Dendritic cell treated with granulocyte-macrophage colony-stimulating factor and Interleukin-4, amounts not matched to agents 40 ng/mL and 50 ng/mL, for 4 days (primary cell): ENCODE measurements at regions not wholly inside any gene's neighbourhood (a gene's known extent, or its start where the extent isn't known, plus 50 kb on each side); places are given as distances from the start of the nearest gene placed in this dataset.

Source experiments
- H3K27ac Mint-ChIP-seq: one replicate; pipeline ENCODE4 v1.8.0; 2022; ENCODE audit warnings: mild to moderate bottlenecking, mixed read lengths
- H3K27me3 Mint-ChIP-seq: one replicate; pipeline ENCODE4 v1.8.0; 2022; ENCODE audit warnings: mild to moderate bottlenecking, mixed read lengths
- H3K36me3 Mint-ChIP-seq: one replicate; pipeline ENCODE4 v1.8.0; 2022; ENCODE audit warnings: low read depth, mixed read lengths
- H3K4me1 Mint-ChIP-seq: one replicate; pipeline ENCODE4 v1.8.0; 2022; ENCODE audit warnings: low read depth, mixed read lengths
- H3K4me3 Mint-ChIP-seq: one replicate; pipeline ENCODE4 v1.8.0; 2022; ENCODE audit warnings: mild to moderate bottlenecking, moderate library complexity, mixed read lengths
- H3K9me3 Mint-ChIP-seq: one replicate; pipeline ENCODE4 v1.8.0; 2022; ENCODE audit warnings: mixed read lengths
- intact Hi-C: fragments of 100-400 bp; cut with micrococcal nuclease; formaldehyde crosslinking; loops from one replicate; pipeline ENCODE4 v1.15.0; 2022

DNA sequence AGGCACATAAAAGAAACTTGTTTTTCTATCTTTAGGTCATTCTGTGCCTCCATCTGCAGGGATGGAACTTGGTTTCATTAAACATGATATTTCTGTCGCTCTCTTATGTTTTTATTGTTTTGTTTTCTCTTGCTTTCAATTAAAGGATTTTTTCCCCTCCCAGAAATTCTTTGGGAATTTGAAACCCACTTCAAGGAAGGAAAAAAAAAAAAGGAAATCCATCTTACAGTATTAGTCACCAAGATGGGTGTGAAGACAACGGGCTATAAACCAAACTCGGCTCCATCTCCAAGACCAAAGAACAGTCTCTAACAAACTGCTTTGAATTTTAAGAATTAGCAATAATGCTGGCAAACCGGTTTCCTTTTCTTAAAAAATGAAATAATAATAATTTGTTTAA is 244.1 kb downstream of the BCL11A start:
- no peaks in the 10 kb centered on the region for H3K36me3 Mint-ChIP-seq

DNA sequence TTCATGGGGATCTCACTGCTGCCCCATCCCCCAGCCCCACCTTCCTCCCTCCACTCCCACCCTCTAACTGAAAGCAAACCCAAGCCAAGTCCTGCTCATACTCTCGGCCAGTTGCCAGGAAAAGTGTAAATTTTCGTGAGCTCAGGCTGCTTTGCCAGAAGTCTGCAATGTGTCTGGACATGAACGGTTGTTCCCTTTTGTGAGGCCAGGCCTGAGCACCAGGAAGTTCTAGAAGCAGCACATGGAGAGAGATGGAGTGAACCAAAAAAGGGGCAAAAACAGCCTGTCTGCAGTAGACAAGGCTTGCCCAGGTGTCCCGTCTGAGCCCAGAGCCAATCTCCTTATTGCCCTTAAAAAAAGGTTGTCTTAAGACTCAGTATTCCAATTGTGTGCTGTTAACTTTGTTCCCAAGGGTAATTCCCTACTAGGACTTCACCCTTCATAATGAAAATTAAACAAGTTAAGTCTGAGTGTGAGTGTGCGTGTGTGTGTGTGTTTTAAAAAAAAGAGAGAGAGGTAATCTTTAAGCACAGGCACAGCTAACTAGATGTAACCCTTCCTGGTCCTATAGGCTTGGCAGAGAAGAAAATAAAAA is 247.1 kb downstream of the BCL11A start:
- Mint-ChIP-seq H3K9me3 (no peaks in the 10 kb centered on the region), H3K27me3 (no peaks in the 10 kb centered on the region), H3K4me1 (peaks cover 76% of the 10 kb centered on the region), H3K36me3 (no peaks in the 10 kb centered on the region), H3K27ac (peak overlapping the region; percentile 70), H3K4me3 (no peak overlapping the region)
- intact Hi-C loops: no loop called here

More for the DNA sequence above, 244.1 kb downstream of the BCL11A start:
- intact Hi-C loops: no loop called here
- Mint-ChIP-seq H3K9me3 (no peaks in the 10 kb centered on the region), H3K4me3 (no peak overlapping the region), H3K27me3 (no peaks in the 10 kb centered on the region), H3K4me1 (peaks cover 78% of the 10 kb centered on the region), H3K27ac (peak overlapping the region; percentile 16)

DNA sequence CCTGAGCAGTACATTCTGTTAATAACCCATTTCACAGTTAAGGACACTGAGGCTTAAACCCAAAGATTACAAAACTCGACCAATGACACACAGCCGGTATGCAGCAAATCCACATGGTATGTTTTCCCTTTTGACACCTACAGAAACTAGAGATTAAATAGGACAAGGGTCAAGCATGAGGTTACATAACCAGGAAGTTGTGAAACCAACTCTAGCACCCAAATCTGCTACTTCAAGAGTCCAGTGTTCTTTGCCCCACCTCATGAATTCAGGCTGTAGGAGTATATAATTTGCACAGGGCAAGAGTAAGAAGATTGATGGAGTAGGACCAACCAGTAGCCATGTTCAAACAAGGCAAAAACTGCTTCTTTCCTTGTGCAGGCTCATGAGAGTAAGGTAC is 249.8 kb downstream of the BCL11A start:
- no peak overlapping the region for H3K27ac Mint-ChIP-seq
- intact Hi-C loops: no loop called here
- H3K9me3 Mint-ChIP-seq: no peaks in the 10 kb centered on the region
- H3K36me3 Mint-ChIP-seq: no peaks in the 10 kb centered on the region
- H3K4me3 Mint-ChIP-seq: no peak overlapping the region
- H3K4me1 Mint-ChIP-seq: peaks cover 53% of the 10 kb centered on the region
- H3K27me3 Mint-ChIP-seq: no peaks in the 10 kb centered on the region

DNA sequence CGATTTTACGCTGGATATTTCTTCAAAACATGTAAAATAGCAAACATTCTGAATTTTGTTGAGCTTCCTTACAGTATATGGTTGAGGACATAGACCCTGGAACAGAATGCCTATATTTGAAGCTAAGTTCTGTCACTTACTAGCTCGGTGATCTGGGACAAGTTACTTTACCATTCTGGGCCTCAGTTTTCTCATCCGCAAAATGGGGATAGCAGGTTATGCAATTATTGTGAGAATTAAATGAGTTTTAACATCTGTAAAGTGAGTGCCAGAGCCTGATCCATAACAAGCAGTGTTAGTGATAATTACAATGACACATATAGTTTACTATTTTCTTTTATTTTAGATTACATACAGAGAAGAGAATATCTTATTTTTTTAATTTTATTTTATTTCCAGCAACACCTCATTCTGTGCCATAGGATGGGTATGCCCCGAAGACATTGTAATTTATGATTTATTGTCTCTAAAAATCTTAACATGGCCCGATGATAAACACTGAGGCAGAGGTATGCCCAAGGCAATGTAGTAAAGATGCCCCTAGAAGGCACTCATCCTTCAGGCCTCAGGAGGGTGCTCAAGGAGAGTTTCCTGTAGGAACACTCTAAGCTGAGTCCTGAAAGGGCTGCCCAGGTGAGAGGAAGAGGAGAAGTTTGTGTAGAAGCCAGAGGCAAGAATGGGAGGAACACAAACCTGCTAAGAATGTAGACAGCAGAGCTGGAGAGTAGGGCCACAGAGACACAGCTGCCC is 250.9 kb downstream of the BCL11A start:
- H3K9me3 Mint-ChIP-seq: no peaks in the 10 kb centered on the region
- H3K4me3 Mint-ChIP-seq: no peak overlapping the region
- H3K27ac Mint-ChIP-seq: no peak overlapping the region
- H3K27me3 Mint-ChIP-seq: no peaks in the 10 kb centered on the region
- no peaks in the 10 kb centered on the region for H3K36me3 Mint-ChIP-seq
- intact Hi-C loops: no loop called here
- H3K4me1 Mint-ChIP-seq: peaks cover 45% of the 10 kb centered on the region

DNA sequence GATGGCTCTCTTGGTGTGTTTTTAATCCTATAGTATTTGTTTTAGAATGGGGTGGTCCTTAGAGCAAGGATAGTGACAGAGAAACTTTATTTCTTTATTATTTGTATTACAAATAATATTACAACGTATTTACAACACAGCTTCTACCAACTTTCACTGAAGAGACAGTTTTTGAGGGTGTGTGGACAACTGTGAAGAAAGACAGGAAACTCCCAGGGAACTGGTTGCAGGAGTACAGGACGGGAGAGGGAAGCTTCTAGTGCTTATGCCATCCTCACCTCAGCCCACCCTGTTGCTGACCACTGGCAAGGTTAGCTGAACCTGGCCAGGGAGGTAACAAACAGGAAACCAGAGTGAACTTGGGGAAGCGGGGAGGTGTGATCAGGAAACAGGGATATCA is 251.7 kb downstream of the BCL11A start:
- Mint-ChIP-seq H3K27ac (no peak overlapping the region), H3K4me3 (no peak overlapping the region), H3K9me3 (no peaks in the 10 kb centered on the region), H3K4me1 (peaks cover 39% of the 10 kb centered on the region), H3K36me3 (no peaks in the 10 kb centered on the region), H3K27me3 (no peaks in the 10 kb centered on the region)
- intact Hi-C loops: no loop called here

DNA sequence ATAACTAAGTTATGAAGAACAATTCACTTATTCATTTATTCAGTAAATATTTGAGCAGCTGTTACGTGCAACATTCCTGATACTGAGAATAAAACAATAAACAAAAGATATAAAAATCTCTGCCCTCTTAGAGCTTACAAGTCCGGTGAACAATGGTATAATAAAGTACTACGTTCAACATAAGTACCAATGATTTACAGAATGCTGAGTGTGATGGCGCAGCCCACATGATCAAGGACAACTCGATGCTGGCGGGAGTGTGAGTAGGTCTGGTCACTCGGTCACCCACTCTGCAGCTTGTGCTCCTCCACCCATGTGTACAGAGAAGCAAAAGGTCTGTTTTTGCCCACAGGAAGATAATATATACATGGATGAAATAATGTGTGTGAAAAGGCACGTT is 254.3 kb downstream of the BCL11A start:
- no peak overlapping the region for H3K4me3 Mint-ChIP-seq
- H3K27ac Mint-ChIP-seq: no peak overlapping the region
- H3K4me1 Mint-ChIP-seq: peaks cover 16% of the 10 kb centered on the region
- no peaks in the 10 kb centered on the region for H3K9me3 Mint-ChIP-seq
- H3K36me3 Mint-ChIP-seq: no peaks in the 10 kb centered on the region
- intact Hi-C loops: no loop called here
- H3K27me3 Mint-ChIP-seq: no peaks in the 10 kb centered on the region

DNA sequence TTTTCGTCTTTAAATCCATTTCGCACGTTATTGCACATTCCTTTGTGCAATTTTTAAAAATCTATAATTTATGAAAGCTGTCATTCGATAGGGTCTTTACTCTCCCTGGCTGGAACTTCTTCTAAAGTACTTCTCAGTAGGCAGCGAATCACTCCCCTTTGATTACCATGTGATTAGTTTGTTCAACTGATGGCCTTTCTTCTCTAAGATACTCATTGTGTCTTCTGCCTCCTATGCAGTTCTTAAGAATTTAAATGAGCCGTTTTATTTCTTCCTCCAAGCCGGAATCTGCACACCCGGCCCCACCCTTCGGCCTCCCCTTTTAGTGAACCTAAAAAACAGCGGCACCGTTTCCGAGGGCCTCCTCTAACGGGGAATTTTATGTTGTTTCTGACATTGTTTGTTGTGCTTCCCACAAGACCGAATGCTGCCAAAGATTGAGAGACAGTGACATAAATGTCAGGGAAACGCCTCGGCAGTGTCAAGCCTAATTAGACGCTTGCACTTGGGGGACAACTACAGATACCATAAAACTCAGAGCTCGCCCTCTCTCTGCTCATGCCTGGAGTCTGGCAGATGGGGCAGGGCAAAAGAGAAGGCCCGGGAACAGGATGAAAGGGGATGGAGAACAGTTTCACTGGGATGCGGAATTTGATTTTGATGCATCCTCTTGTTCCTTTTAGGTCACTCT is 255.3 kb downstream of the BCL11A start:
- Mint-ChIP-seq H3K9me3 (no peaks in the 10 kb centered on the region), H3K4me3 (no peak overlapping the region), H3K27me3 (no peaks in the 10 kb centered on the region), H3K36me3 (no peaks in the 10 kb centered on the region), H3K4me1 (peaks cover 6% of the 10 kb centered on the region), H3K27ac (peak overlapping the region; percentile 30)
- intact Hi-C loops: no loop called here

DNA sequence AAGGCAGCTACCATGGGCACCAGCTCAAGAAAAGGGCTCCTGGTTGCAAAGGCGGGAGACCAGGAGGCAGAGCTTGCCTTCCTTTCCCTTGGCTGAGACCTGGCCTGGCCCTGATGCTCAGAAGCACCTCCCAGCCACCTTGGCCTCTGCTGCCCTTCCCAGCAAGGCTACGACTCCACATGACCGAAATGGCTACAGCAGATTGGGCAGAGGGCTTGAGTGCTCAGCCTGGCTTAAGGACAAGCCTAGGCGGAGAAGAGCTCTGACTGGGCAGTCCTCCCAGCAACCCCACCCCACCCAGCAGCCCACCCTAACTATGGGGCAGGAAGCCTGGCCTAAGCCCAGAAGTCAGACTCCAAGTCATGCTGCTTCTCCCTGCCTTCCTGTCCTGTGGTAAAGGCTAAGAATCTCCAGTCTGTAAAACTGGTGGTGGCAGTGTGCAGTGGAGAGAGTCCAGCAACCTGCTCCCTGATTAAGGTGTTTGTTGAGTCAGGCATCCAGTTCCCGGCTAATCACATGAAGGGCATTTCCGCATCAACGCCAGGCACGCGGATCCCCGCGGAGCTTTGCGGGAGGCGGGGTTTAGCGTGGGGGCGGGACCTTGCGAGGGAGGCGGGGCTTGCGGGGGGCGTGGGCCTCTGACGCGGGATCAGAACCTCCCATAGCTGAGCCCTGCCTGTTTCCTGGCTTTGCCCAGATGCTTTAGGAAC is 256.0 kb downstream of the BCL11A start:
- no peaks in the 10 kb centered on the region for H3K36me3 Mint-ChIP-seq
- no peak overlapping the region for H3K27ac Mint-ChIP-seq
- intact Hi-C loops: no loop called here
- no peak overlapping the region for H3K4me3 Mint-ChIP-seq
- no peaks in the 10 kb centered on the region for H3K9me3 Mint-ChIP-seq
- no peaks in the 10 kb centered on the region for H3K27me3 Mint-ChIP-seq
- no peaks in the 10 kb centered on the region for H3K4me1 Mint-ChIP-seq

DNA sequence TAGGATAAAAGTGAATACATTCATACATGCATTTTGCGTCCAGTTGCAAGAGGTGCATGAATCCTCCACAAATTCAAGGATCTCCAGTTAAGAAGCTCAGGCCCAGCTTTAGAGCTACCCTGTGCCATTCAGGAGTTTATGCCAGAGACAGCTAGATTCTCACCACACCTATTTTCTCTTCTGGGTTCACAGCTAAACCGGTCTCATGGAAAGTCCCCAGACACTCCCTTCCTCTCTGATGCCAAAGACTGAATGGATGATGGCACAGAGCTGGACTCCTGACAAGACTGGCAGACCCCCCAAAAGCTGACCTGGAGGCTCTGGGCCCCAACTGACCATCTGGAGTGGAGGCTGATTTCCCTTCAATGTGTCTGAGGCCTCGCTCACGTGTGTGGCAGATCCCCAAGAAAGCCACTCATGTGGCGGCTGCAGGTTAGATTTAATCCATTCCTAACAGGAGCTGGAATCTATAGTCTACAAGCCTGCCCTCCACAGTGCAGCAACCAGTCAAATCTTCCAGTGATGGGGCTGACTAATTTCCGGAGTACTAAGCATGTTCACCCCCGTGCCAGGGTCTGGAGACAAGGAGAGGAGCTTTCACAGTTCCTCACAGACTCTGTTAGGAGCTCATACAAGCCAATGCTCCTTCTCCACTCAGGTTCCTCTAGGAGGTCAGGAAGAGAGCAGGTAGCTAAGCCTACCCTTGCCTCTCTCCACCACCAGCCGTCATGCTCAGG is 257.1 kb downstream of the BCL11A start:
- no peak overlapping the region for H3K27ac Mint-ChIP-seq
- H3K36me3 Mint-ChIP-seq: no peaks in the 10 kb centered on the region
- H3K4me1 Mint-ChIP-seq: no peaks in the 10 kb centered on the region
- no peaks in the 10 kb centered on the region for H3K9me3 Mint-ChIP-seq
- intact Hi-C loops: no loop called here
- H3K4me3 Mint-ChIP-seq: no peak overlapping the region
- H3K27me3 Mint-ChIP-seq: no peaks in the 10 kb centered on the region

DNA sequence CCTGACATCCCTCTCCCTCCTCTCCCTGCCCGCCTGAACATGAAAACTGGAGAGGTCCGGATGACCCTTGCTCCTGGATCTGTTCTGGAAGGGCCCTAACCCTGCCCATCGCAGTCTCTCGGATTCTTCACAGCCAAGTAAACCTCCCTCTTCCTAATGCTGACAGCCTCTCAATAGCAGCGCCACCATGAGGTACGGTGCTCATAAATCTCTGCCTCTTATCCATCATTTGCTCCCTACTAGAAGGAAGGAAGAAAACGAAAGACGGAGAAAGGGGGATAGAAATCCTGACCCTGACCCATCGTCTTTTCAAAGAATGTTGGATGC is 257.9 kb downstream of the BCL11A start:
- H3K4me3 Mint-ChIP-seq: no peak overlapping the region
- no peaks in the 10 kb centered on the region for H3K9me3 Mint-ChIP-seq
- H3K27me3 Mint-ChIP-seq: no peaks in the 10 kb centered on the region
- intact Hi-C loops: no loop called here
- no peaks in the 10 kb centered on the region for H3K36me3 Mint-ChIP-seq
- H3K4me1 Mint-ChIP-seq: no peaks in the 10 kb centered on the region
- H3K27ac Mint-ChIP-seq: no peak overlapping the region

DNA sequence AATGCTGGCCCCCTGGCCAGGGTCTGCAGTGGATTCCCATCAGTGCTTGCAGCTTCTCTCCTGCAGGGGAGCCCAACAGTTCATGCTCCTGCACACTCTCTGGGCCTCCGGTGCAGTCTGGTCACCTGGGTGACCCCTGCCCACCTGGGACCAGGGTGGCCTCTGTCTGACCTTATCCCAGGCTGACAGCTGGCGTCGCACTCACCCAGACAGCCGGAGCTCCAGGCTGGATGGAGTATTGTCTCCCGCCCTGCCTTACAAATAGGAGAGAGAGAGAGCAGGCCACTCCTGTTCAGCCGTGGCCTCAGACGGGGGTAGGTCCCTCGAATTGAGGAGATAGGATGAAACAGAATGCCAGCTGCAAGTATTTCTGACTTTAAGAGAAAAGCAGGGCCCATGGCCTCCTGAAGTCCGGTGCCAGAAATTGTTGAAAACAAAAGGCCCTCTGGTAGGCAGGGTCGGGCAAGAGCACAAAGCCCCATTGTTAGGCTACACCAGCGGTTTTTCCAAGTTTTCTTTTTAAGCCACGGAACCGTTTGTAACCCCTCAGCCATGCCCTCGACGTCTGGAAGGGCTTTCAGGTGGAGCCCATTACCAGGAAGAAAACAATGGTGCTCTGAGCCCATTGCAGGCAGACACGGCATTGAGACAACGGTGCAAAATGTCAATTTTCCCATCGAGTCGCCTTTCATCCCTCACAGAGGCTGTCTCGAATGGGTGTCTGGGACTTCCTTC is 258.4 kb downstream of the BCL11A start:
- intact Hi-C loops: no loop called here
- Mint-ChIP-seq H3K36me3 (no peaks in the 10 kb centered on the region), H3K27me3 (no peaks in the 10 kb centered on the region), H3K9me3 (no peaks in the 10 kb centered on the region), H3K4me1 (no peaks in the 10 kb centered on the region), H3K4me3 (no peak overlapping the region), H3K27ac (no peak overlapping the region)

DNA sequence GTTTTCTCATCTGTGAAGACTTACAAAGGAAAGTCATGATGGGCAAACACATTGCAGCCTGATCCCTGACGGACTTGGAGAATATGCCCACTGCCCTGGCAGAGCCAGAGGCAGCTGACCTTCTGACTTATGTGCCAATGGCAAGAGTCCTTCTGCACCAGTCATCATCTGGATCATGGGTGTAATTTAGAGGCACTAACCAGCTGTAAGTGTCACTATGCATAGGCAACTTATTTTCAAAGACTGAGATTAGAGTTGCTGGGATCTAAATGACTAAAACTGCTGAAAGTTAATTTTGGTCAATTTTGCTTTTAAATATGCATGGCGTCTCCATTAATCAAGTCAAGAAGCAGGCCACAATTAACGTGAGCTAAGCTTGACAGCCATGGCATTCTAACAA is 261.2 kb downstream of the BCL11A start:
- Mint-ChIP-seq H3K36me3 (no peaks in the 10 kb centered on the region), H3K27me3 (no peaks in the 10 kb centered on the region), H3K4me3 (no peak overlapping the region), H3K27ac (no peak overlapping the region), H3K9me3 (no peaks in the 10 kb centered on the region), H3K4me1 (no peaks in the 10 kb centered on the region)
- intact Hi-C loops: no loop called here

DNA sequence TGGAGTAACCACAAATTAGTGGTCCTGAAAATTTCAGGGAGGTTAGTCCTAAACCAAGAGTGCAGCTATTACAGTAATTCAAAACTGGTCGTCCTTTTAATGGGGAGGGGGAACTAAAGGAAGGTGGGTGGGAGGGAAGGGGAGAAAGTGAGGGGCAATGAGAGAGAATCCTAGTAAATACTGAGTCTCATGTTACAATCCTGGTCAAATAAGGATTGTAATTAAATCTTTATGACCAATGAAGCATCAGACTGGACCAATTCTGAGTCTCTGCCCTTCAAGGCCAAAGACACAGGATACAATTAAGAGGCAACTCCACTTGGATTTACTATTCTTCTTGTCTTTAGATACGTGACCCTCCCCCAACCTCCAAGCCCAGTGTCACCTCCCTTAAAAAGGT is 262.9 kb downstream of the BCL11A start:
- H3K9me3 Mint-ChIP-seq: no peaks in the 10 kb centered on the region
- no peak overlapping the region for H3K27ac Mint-ChIP-seq
- H3K4me1 Mint-ChIP-seq: peaks cover 10% of the 10 kb centered on the region
- intact Hi-C loops: no loop called here
- no peaks in the 10 kb centered on the region for H3K36me3 Mint-ChIP-seq
- no peak overlapping the region for H3K4me3 Mint-ChIP-seq
- no peaks in the 10 kb centered on the region for H3K27me3 Mint-ChIP-seq
